ENCODE measurements at regions not wholly inside any gene's neighbourhood (a gene's known extent, or its start where the extent isn't known, plus 50 kb on each side); places are given as distances from the start of the nearest gene placed in this dataset.

DNA sequence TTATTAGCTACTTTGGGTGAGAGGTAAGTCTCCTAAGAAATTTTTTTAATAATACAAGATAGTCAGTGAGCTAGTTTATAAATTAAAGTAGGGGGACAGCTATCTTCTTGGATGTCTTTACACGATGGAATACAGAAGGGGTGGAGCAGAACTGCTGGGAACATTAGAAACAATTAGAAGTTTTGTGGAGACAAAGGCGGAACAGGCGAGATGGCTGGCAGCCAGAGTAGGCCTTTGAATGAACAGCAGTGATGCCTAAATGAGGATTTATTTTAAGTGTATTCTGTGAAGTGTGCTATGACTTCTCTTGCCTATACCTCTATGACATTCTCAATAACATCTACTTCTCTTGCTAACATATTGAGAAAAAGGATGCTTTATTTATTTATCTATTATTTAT lies 1345.3 kb upstream of the SEL1L start:
- in situ Hi-C loops (cut with MboI; ENCODE audit: low pct_unique_long_range_greater_than_20kb, low sequenced_read_pairs, unreplicated experiment), result no loop called here
- TF ChIP-seq CTCF (IDR thresholded peaks at IDR 0.05; ENCODE audit: extremely low read depth, insufficient read depth, missing control alignments), result no peak
- DNase-seq (ENCODE audit: low spot score), result no peak

DNA sequence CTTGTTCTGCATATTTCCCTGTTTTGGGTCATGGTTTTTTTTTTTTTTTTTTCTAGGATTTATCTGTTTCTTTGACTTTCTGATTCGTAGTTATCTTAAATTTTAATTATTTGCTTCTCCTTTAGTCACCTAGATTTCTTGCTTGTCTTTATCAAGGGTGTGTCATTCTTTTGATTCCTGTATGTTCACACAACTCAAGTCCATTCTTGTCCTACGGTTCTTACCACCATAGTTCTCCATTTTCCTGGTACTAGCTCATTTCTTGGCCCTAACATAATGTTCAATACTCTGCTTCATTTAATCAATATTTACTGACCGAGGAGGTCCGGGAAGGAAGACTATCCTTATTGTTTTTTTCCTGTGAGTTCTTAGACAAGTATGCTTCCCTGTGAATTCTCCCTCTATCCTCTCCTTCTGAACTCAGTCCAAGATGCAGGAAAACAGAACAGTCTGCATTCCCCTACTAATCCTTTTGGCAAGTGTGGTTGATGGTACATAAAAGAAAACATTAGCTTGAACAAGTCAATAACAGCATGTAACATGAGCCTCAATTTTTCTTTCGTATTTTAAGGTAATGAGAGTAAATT lies 1346.4 kb upstream of the SEL1L start:
- DNase-seq (ENCODE audit: low spot score), result no peak
- in situ Hi-C loops (cut with MboI; ENCODE audit: low pct_unique_long_range_greater_than_20kb, low sequenced_read_pairs, unreplicated experiment), result no loop called here
- no peak for TF ChIP-seq CTCF (IDR thresholded peaks at IDR 0.05; ENCODE audit: extremely low read depth, insufficient read depth, missing control alignments)

DNA sequence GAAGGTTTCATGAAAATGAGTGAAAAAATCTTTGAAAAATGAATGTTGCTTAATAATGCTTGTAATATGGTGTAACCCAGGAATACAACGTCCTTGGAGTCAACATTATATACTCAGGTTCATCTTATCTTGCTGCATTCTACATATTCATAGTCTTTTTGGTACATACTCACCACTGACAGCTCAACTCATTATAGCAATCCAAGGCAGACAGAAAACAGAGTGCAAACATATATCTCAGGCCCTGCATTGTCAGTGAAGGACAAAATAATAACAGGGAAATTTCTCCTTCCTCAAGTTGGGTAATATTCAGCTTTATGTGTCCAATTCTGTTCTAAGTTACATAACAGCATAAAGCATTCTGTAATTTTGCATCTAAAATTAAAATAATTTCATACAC lies 1353.0 kb upstream of the SEL1L start:
- in situ Hi-C loops (cut with MboI; ENCODE audit: low pct_unique_long_range_greater_than_20kb, low sequenced_read_pairs, unreplicated experiment), result no loop called here
- DNase-seq (ENCODE audit: low spot score), result no peak
- TF ChIP-seq CTCF (IDR thresholded peaks at IDR 0.05; ENCODE audit: extremely low read depth, insufficient read depth, missing control alignments), result no peak

DNA sequence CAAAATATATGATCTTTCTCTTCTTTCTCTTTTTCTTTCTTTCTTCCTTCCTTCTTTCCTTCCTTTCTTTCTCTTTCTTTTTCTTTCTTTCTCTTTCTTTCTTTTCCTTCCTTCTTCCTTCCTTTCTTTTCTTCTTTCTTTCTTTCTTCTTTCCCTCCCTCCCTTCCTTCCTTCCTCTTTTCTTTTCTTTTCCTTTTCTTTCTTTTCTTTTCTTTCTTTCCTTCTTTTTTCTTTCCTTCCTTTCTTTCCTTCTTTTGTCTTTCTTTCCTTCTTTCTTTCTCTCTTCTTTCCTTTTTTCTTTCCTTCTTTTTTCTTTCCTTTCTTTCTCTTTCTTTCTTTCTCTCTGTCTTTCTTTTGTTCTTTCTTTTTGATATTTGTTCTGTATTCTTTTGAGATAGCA lies 1356.0 kb upstream of the SEL1L start:
- in situ Hi-C loops (cut with MboI; ENCODE audit: low pct_unique_long_range_greater_than_20kb, low sequenced_read_pairs, unreplicated experiment), result no loop called here
- no peak for TF ChIP-seq CTCF (IDR thresholded peaks at IDR 0.05; ENCODE audit: extremely low read depth, insufficient read depth, missing control alignments)
- no peak for DNase-seq (ENCODE audit: low spot score)

DNA sequence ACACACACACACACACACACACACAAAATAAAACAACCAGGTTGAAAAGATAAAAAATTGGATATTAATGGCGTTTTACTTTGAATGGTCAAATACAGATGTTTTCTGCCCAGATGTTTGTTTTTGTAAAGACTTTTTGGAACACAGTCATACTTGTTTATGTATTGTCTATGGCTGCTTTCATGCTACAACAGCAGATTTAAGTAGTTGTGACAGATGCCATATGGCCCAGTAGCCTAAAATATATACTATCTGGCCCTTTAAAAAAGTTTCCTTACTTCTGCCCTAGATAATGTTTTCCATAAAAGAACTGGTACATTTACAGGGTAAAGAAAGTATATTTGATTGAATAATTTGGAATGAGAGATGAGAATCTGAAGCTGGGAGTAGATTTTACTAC lies 1362.8 kb upstream of the SEL1L start:
- DNase-seq (ENCODE audit: low spot score), result no peak
- TF ChIP-seq CTCF (IDR thresholded peaks at IDR 0.05; ENCODE audit: extremely low read depth, insufficient read depth, missing control alignments), result no peak
- in situ Hi-C loops (cut with MboI; ENCODE audit: low pct_unique_long_range_greater_than_20kb, low sequenced_read_pairs, unreplicated experiment), result no loop called here

- no peak for DNase-seq (ENCODE audit: low spot score)
- in situ Hi-C loops (cut with MboI; ENCODE audit: low pct_unique_long_range_greater_than_20kb, low sequenced_read_pairs, unreplicated experiment), result no loop called here
Measured at GRCh38 chr14:82897469-82898308, 1364.0 kb upstream of the SEL1L start.

More at GRCh38 chr14:82897469-82898308, 1364.0 kb upstream of the SEL1L start:
- no peak for TF ChIP-seq CTCF (IDR thresholded peaks at IDR 0.05; ENCODE audit: extremely low read depth, insufficient read depth, missing control alignments)
